H1 (cell line): ENCODE measurements at regions not wholly inside any gene's neighbourhood (a gene's known extent, or its start where the extent isn't known, plus 50 kb on each side); places are given as distances from the start of the nearest gene placed in this dataset.

Source experiments
- CTCF ChIA-PET: fragments of 300-600 bp; sonication (Branson Sonifier 250); formaldehyde crosslinking; loops from one replicate; lab custom pipeline; 2021; ENCODE audit not compliant: partially characterized antibody; lab: Charles Lee
- POLR2A ChIA-PET: fragments of 300-600 bp; sonication (Branson Sonifier 250); formaldehyde crosslinking; loops from one replicate; lab custom pipeline; 2021; ENCODE audit warnings: inconsistent platforms; ENCODE audit not compliant: partially characterized antibody; lab: Charles Lee
- DNase-seq, 2 experiments: peaks; one replicate each; pipeline versions ENCODE4 v3.0.0 to v3.0.0-alpha.2; 2010 to 2022; ENCODE audit warnings: low spot score in 2 of 2, low read depth in 1 of 2, mixed read lengths in 1 of 2
- FAIRE-seq: peaks from 2 replicates; lab custom pipeline; 2011; peaks lifted over from hg19 to GRCh38; lab: Jason Lieb, UNC
- H2AFZ ChIP-seq: 2 replicates; pipeline ENCODE4 v1.8.1; 2012; ENCODE audit warnings: low read length, inconsistent platforms
- H2AK5ac ChIP-seq: 2 replicates; pipeline ENCODE4 v1.6.1; 2013; ENCODE audit warnings: low read depth, low read length
- H2BK120ac ChIP-seq: replicated peaks from 2 replicates; pipeline ENCODE3; 2013; ENCODE audit warnings: low read depth, low read length, inconsistent platforms
- H2BK12ac ChIP-seq: 2 replicates; pipeline ENCODE4 v1.6.1; 2013; ENCODE audit warnings: low read depth, low read length
- H2BK15ac ChIP-seq: 2 replicates; pipeline ENCODE4 v1.6.1; 2013; ENCODE audit warnings: low read length
- H2BK20ac ChIP-seq: 2 replicates; pipeline ENCODE4 v1.6.1; 2013; ENCODE audit warnings: low read length
- H2BK5ac ChIP-seq: 2 replicates; pipeline ENCODE4 v1.6.1; 2013; ENCODE audit warnings: low read depth, low read length
- H3K14ac ChIP-seq: 2 replicates; pipeline ENCODE4 v1.6.1; 2013; ENCODE audit warnings: inconsistent platforms; ENCODE audit not compliant: insufficient read length
- H3K18ac ChIP-seq: 2 replicates; pipeline ENCODE4 v1.6.1; 2013; ENCODE audit warnings: low read length; ENCODE audit errors: extremely low read depth
- H3K23ac ChIP-seq: 2 replicates; pipeline ENCODE4 v1.6.1; 2013; ENCODE audit warnings: inconsistent platforms; ENCODE audit not compliant: insufficient read length
- H3K23me2 ChIP-seq: 2 replicates; pipeline ENCODE4 v1.6.1; 2013; ENCODE audit warnings: low read depth, low read length
- H3K27ac ChIP-seq: 2 replicates; pipeline ENCODE4 v1.6.1; 2011; ENCODE audit warnings: low read depth, low read length, inconsistent platforms
- H3K27me3 ChIP-seq, 4 experiments: replicated peaks in 1 of 4; 1 replicate in 1 of 4; 2 replicates in 3 of 4; pipeline versions ENCODE4 v1.6.1 to v1.8.1; 2011 to 2013; ENCODE audit warnings: low read length in 3 of 4, mild to moderate bottlenecking in 3 of 4, inconsistent platforms in 2 of 4, mixed read lengths in 2 of 4, moderate library complexity in 1 of 4; ENCODE audit not compliant: control insufficient read depth in 3 of 4, insufficient read depth in 3 of 4; ENCODE audit errors: extremely low read depth in 1 of 4
- H3K36me3 ChIP-seq, 4 experiments: 2 replicates each; pipeline versions ENCODE4 v1.6.1 to v1.8.1; 2011 to 2013; ENCODE audit warnings: mild to moderate bottlenecking in 4 of 4, low read length in 3 of 4, moderate library complexity in 2 of 4, control low read depth in 1 of 4, inconsistent platforms in 1 of 4; ENCODE audit not compliant: insufficient read depth in 4 of 4, control insufficient read depth in 2 of 4
- H3K4ac ChIP-seq: replicated peaks from 2 replicates; pipeline ENCODE3; 2013; ENCODE audit warnings: low read length, low read depth, mixed read lengths, inconsistent platforms; ENCODE audit not compliant: insufficient read length
- H3K4me1 ChIP-seq, 4 experiments: replicated peaks in 1 of 4; 1 replicate in 1 of 4; 2 replicates in 3 of 4; pipeline versions ENCODE4 v1.6.1 to v1.8.1; 2011 to 2013; ENCODE audit warnings: low read length in 3 of 4, inconsistent platforms in 2 of 4, mixed read lengths in 1 of 4; ENCODE audit not compliant: insufficient read depth in 4 of 4, control insufficient read depth in 3 of 4
- H3K4me2 ChIP-seq, 2 experiments: 2 replicates each; pipeline versions ENCODE4 v1.6.1 to v1.8.1; 2011 to 2013; ENCODE audit warnings: low read depth in 2 of 2, low read length in 2 of 2, control low read depth in 1 of 2, inconsistent platforms in 1 of 2, mild to moderate bottlenecking in 1 of 2; ENCODE audit not compliant: insufficient read depth in 1 of 2
- H3K4me3 ChIP-seq, 4 experiments: fragments of 200-600, 300-600 bp in 1 of 4; sonication (generic), shearing (Covaris generic), sonication (Bioruptor Twin) in 1 of 4; 2 replicates each; pipeline versions ENCODE4 v1.5.1 to v1.8.1; 2011 to 2016; ENCODE audit warnings: low read length in 4 of 4, low read depth in 3 of 4, control low read depth in 2 of 4, inconsistent platforms in 2 of 4, mild to moderate bottlenecking in 2 of 4, mixed read lengths in 1 of 4, moderate library complexity in 1 of 4; ENCODE audit not compliant: insufficient read depth in 2 of 4; ENCODE audit errors: extremely low read depth in 1 of 4
- H3K56ac ChIP-seq: replicated peaks from 2 replicates; pipeline ENCODE3; 2013; ENCODE audit warnings: low read depth, mild to moderate bottlenecking, mixed read lengths, low read length, inconsistent platforms; ENCODE audit not compliant: insufficient read length
- H3K79me1 ChIP-seq: 2 replicates; pipeline ENCODE4 v1.6.1; 2013; ENCODE audit warnings: low read depth, low read length, control low read depth
- H3K79me2 ChIP-seq, 2 experiments: 2 replicates each; pipeline versions ENCODE4 v1.6.1 to v1.8.1; 2012 to 2013; ENCODE audit warnings: low read length in 2 of 2, mild to moderate bottlenecking in 2 of 2, inconsistent platforms in 1 of 2; ENCODE audit not compliant: insufficient read depth in 2 of 2, control insufficient read depth in 1 of 2
- H3K9ac ChIP-seq, 4 experiments: replicated peaks in 1 of 4; 1 replicate in 1 of 4; 2 replicates in 3 of 4; pipeline versions ENCODE4 v1.6.1 to v1.8.1; 2011 to 2013; ENCODE audit warnings: low read depth in 3 of 4, low read length in 3 of 4, control low read depth in 2 of 4, mild to moderate bottlenecking in 2 of 4, moderate library complexity in 2 of 4, inconsistent platforms in 1 of 4; ENCODE audit errors: extremely low read depth in 1 of 4
- H3K9me3 ChIP-seq, 2 experiments: 2 replicates each; pipeline versions ENCODE4 v1.6.1 to v1.8.1; 2012 to 2013; ENCODE audit warnings: mild to moderate bottlenecking in 2 of 2, moderate library complexity in 2 of 2, control low read depth in 1 of 2, inconsistent platforms in 1 of 2, low read depth in 1 of 2, low read length in 1 of 2, mixed read lengths in 1 of 2; ENCODE audit not compliant: insufficient read depth in 2 of 2
- H4K20me1 ChIP-seq, 2 experiments: replicated peaks in 1 of 2; 2 replicates each; pipeline versions ENCODE3 to v1.8.1; 2011 to 2013; ENCODE audit warnings: inconsistent platforms in 2 of 2, low read length in 2 of 2, mild to moderate bottlenecking in 1 of 2; ENCODE audit not compliant: insufficient read depth in 2 of 2, control insufficient read depth in 1 of 2
- H4K5ac ChIP-seq: 2 replicates; pipeline ENCODE4 v1.6.1; 2013; ENCODE audit warnings: low read length, low read depth, mixed read lengths, inconsistent platforms; ENCODE audit not compliant: insufficient read length
- H4K8ac ChIP-seq: 2 replicates; pipeline ENCODE4 v1.8.0; 2013; ENCODE audit warnings: mild to moderate bottlenecking, moderate library complexity, low read length, inconsistent platforms; ENCODE audit not compliant: insufficient read depth; ENCODE audit errors: extremely low read depth
- H4K91ac ChIP-seq: replicated peaks from 2 replicates; pipeline ENCODE3; 2013; ENCODE audit warnings: low read length, mixed read lengths, inconsistent platforms; ENCODE audit not compliant: insufficient read length
- EZH2 ChIP-seq: fragments of 200-600 bp; sonication (generic); IDR thresholded peaks from 2 replicates; pipeline ENCODE4 v1.7.1; 2012; ENCODE audit warnings: low read depth, mild to moderate bottlenecking, moderate library complexity, low read length, inconsistent platforms; ENCODE audit not compliant: severe bottlenecking
- PHF8 ChIP-seq: fragments of 200-600 bp; sonication (generic); conservative IDR thresholded peaks from 2 replicates; pipeline ENCODE4 v1.7.1; 2012; ENCODE audit warnings: low read depth, mild to moderate bottlenecking, inconsistent platforms, low read length, moderate library complexity
- SP1 ChIP-seq: IDR thresholded peaks from 2 replicates; pipeline ENCODE4 v1.6.1; 2011; ENCODE audit warnings: low read depth, low read length
- WGBS, 2 experiments: shearing (Covaris generic) in 1 of 2; methylation state at CpG; one replicate each; pipeline versions ENCODE4 v1.1.6 to v1.1.7; 2013 to 2015; ENCODE audit warnings: low lambda C conversion rate in 2 of 2, mixed read lengths in 2 of 2, inconsistent platforms in 1 of 2, low coverage in 1 of 2, missing lambda C conversion rate in 1 of 2; ENCODE audit not compliant: insufficient replicate concordance in 2 of 2, insufficient coverage in 1 of 2, insufficient read length in 1 of 2; ENCODE audit errors: extremely low coverage in 1 of 2, missing lambda C conversion rate in 1 of 2; 5-methylcytosine and 5-hydroxymethylcytosine counted together

DNA sequence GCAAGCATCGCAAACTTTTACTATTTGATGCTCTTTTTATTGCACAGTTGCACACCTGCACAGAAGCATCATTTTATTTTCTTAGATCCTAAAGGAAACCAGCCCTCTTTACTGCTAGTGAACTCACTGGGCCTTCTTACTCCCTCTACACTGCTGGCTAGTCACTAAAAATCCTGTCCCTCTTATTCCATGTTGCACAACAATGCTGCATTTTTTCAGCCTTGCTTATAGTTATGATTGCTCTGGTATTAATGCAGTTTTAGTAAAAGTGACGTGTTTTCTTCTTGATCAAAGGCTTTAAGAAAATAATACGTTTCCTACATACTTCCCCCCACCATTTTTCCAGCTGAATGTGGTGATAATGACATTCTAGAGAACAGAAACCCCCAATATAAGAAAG is 132.9 kb upstream of the FAM3C start:
- Histone ChIP-seq H3K4ac (no peak overlapping the region), H4K20me1 (no peaks in the 10 kb centered on the region), H2BK5ac (no peak overlapping the region), H2AFZ (no peak overlapping the region), H2BK15ac (no peak overlapping the region), H3K56ac (no peak overlapping the region), H2BK120ac (no peak overlapping the region), H2AK5ac (no peak overlapping the region), H3K27ac (no peak overlapping the region), H4K5ac (no peak overlapping the region), H3K4me2 (no peak overlapping the region), H3K27me3 (no peaks in the 10 kb centered on the region), H3K9me3 (no peaks in the 10 kb centered on the region), H3K4me3 (no peak overlapping the region), H3K18ac (no peak overlapping the region), H3K36me3 (no peaks in the 10 kb centered on the region; a peak in 1 of 8 replicates), H3K9ac (no peak overlapping the region), H3K79me2 (no peaks in the 10 kb centered on the region), H4K91ac (no peak overlapping the region), H4K8ac (no peak overlapping the region), H3K23ac (no peak overlapping the region), H3K79me1 (no peaks in the 10 kb centered on the region), H3K23me2 (no peaks in the 10 kb centered on the region), H3K4me1 (no peaks in the 10 kb centered on the region), H2BK12ac (no peak overlapping the region), H3K14ac (no peak overlapping the region), H2BK20ac (no peak overlapping the region)
- CTCF ChIA-PET, result no interaction called here
- FAIRE-seq (no peak), DNase-seq (no peak)
- TF ChIP-seq EZH2 (no peak), PHF8 (no peak), SP1 (no peak)
- 86% methylated on average over 3 of the region's 3 CpGs; no CpG with 5 or more reads in 1 of the 2 experiments for WGBS, 2 experiments
- POLR2A ChIA-PET, result interaction anchor here (1.3 kb wide), 1 partner anchor 9 kb away, joined by 3 read pairs; no protein-coding TSS in a partner anchor
